ENCODE measurements at regions not wholly inside any gene's neighbourhood (a gene's known extent, or its start where the extent isn't known, plus 50 kb on each side); places are given as distances from the start of the nearest gene placed in this dataset.
"Not testable (repeated sequence)": the region's sequence is repeated elsewhere in the genome, so short reads cannot be mapped to it uniquely, and the experiment has no call there.

GRCh38 chr4:82240410-82240809 is 133.4 kb downstream of the HNRNPD start:
- H3K56ac ChIP-seq (ENCODE audit: low read length), result no peak overlapping the region
- no peak overlapping the region for H2BK120ac ChIP-seq (ENCODE audit: low read depth, low read length)
- no peak overlapping the region for H3K23ac ChIP-seq (ENCODE audit: low read length)

DNA sequence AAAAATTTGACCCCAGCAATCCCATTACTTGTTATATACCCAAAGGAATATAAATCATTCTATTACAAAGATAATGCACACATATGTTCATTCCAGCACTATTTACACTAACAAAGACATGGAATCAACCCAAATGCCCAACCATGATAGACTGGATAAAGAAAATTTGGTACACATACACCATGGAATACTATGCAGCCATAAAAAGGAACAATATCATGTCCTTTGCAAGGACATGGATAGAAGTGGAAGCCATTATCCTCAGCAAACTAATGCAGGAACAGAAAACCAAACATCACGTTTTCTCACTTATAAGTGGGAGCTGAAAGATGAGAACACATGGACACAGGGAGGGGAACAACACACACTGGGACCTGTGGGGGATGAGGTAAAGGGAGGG is 136.6 kb downstream of the HNRNPD start:
- H3K27ac ChIP-seq (ENCODE audit: low read depth, low read length); H3K27me3 ChIP-seq (ENCODE audit: insufficient read depth, low read length, poor library complexity); H2BK5ac ChIP-seq (ENCODE audit: low read length); H3K56ac ChIP-seq (ENCODE audit: low read length); H3K36me3 ChIP-seq (ENCODE audit: control insufficient read depth, insufficient read depth, low read length); H3K4ac ChIP-seq (ENCODE audit: low read depth, low read length); H4K8ac ChIP-seq (ENCODE audit: low read depth, low read length); DNase-seq; H2BK15ac ChIP-seq (replicated peaks; ENCODE audit: low read depth); H4K5ac ChIP-seq (ENCODE audit: low read length); H3K23ac ChIP-seq (ENCODE audit: low read length); H3K18ac ChIP-seq (ENCODE audit: low read length); H3K79me2 ChIP-seq (ENCODE audit: control insufficient read depth, insufficient read depth, low read length); H2AK5ac ChIP-seq (ENCODE audit: low read length); H3K9ac ChIP-seq (ENCODE audit: low read length); H3K79me1 ChIP-seq (ENCODE audit: low read length); H2BK120ac ChIP-seq (ENCODE audit: low read depth, low read length); H3K4me2 ChIP-seq (ENCODE audit: low read length); H3K4me3 ChIP-seq (ENCODE audit: low read length); H3K4me1 ChIP-seq (ENCODE audit: control insufficient read depth, low read depth, low read length): not testable (repeated sequence)
- no CpG with 5 or more reads among the region's 1 CpG for WGBS (ENCODE audit: extremely low coverage, insufficient coverage, low lambda C conversion rate)

More at GRCh38 chr4:82240410-82240809, 133.4 kb downstream of the HNRNPD start:
- Histone ChIP-seq H2BK5ac (ENCODE audit: low read length) (no peak overlapping the region), H3K4me3 (ENCODE audit: low read length) (no peak overlapping the region), H3K4me2 (ENCODE audit: low read length) (no peak overlapping the region), H4K5ac (ENCODE audit: low read length) (no peak overlapping the region), H4K8ac (ENCODE audit: low read depth, low read length) (no peak overlapping the region), H3K18ac (ENCODE audit: low read length) (no peak overlapping the region), H2AK5ac (ENCODE audit: low read length) (no peak overlapping the region), H3K4me1 (ENCODE audit: control insufficient read depth, low read depth, low read length) (no peaks in the 10 kb centered on the region), H3K79me1 (ENCODE audit: low read length) (no peaks in the 10 kb centered on the region), H2BK15ac (replicated peaks; ENCODE audit: low read depth) (no peak overlapping the region), H3K36me3 (ENCODE audit: control insufficient read depth, insufficient read depth, low read length) (no peaks in the 10 kb centered on the region), H3K27me3 (ENCODE audit: insufficient read depth, low read length, poor library complexity) (no peaks in the 10 kb centered on the region), H3K79me2 (ENCODE audit: control insufficient read depth, insufficient read depth, low read length) (no peaks in the 10 kb centered on the region), H3K9ac (ENCODE audit: low read length) (no peak overlapping the region), H3K27ac (ENCODE audit: low read depth, low read length) (no peak overlapping the region), H3K4ac (ENCODE audit: low read depth, low read length) (no peak overlapping the region)
- WGBS (ENCODE audit: extremely low coverage, insufficient coverage, low lambda C conversion rate), result 100% methylated on average over 2 of the region's 7 CpGs
- no peak for DNase-seq

- no peak overlapping the region for H3K4ac ChIP-seq (ENCODE audit: low read depth, low read length)
- no peak overlapping the region for H2BK120ac ChIP-seq (ENCODE audit: low read depth, low read length)
- H3K56ac ChIP-seq (ENCODE audit: low read length), result no peak overlapping the region
- H2AK5ac ChIP-seq (ENCODE audit: low read length), result no peak overlapping the region
- H3K18ac ChIP-seq (ENCODE audit: low read length), result no peak overlapping the region
- DNase-seq, result no peak
- no peaks in the 10 kb centered on the region for H3K4me1 ChIP-seq (ENCODE audit: control insufficient read depth, low read depth, low read length)
- H2BK5ac ChIP-seq (ENCODE audit: low read length), result no peak overlapping the region
- H3K36me3 ChIP-seq (ENCODE audit: control insufficient read depth, insufficient read depth, low read length), result no peaks in the 10 kb centered on the region
- H4K5ac ChIP-seq (ENCODE audit: low read length), result no peak overlapping the region
- WGBS (ENCODE audit: extremely low coverage, insufficient coverage, low lambda C conversion rate), result no CpG with 5 or more reads among the region's 1 CpG
- no peak overlapping the region for H3K23ac ChIP-seq (ENCODE audit: low read length)
- no peak overlapping the region for H3K27ac ChIP-seq (ENCODE audit: low read depth, low read length)
- H3K4me2 ChIP-seq (ENCODE audit: low read length), result no peak overlapping the region
- H3K4me3 ChIP-seq (ENCODE audit: low read length), result no peak overlapping the region
- no peak overlapping the region for H3K9ac ChIP-seq (ENCODE audit: low read length)
- H3K79me2 ChIP-seq (ENCODE audit: control insufficient read depth, insufficient read depth, low read length), result no peaks in the 10 kb centered on the region
- no peaks in the 10 kb centered on the region for H3K27me3 ChIP-seq (ENCODE audit: insufficient read depth, low read length, poor library complexity)
- no peak overlapping the region for H2BK15ac ChIP-seq (replicated peaks; ENCODE audit: low read depth)
- no peaks in the 10 kb centered on the region for H3K79me1 ChIP-seq (ENCODE audit: low read length)
- no peak overlapping the region for H4K8ac ChIP-seq (ENCODE audit: low read depth, low read length)
These were observed 138.4 kb downstream of the HNRNPD start for GRCh38 chr4:82235346-82235745.

DNA sequence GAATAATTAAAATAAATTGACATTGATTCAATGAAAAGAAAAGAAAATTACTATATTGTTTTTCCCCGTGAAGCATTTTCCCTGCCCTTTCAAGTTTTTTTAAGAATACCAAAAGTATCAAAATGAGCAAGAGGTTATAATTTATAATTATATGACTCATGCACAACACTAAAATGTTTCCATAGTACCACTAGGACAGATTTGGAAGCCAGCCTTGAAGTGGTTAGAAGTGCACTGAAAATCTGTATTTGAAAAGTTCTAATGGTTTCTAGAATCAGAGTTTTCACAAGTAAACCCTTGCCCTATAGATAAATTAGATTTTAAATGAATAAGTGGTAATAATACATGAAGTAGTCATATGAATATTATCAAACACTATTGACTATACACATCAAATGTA is 140.9 kb downstream of the HNRNPD start:
- no peak overlapping the region for H3K4ac ChIP-seq (ENCODE audit: low read depth, low read length)
- H3K23ac ChIP-seq (ENCODE audit: low read length), result no peak overlapping the region
- H3K4me3 ChIP-seq (ENCODE audit: low read length), result no peak overlapping the region
- H3K18ac ChIP-seq (ENCODE audit: low read length), result no peak overlapping the region
- H2BK5ac ChIP-seq (ENCODE audit: low read length), result no peak overlapping the region
- no peaks in the 10 kb centered on the region for H3K36me3 ChIP-seq (ENCODE audit: control insufficient read depth, insufficient read depth, low read length)
- H3K56ac ChIP-seq (ENCODE audit: low read length), result no peak overlapping the region
- H4K5ac ChIP-seq (ENCODE audit: low read length), result no peak overlapping the region
- H3K79me2 ChIP-seq (ENCODE audit: control insufficient read depth, insufficient read depth, low read length), result no peaks in the 10 kb centered on the region
- H3K27ac ChIP-seq (ENCODE audit: low read depth, low read length), result no peak overlapping the region
- H3K9ac ChIP-seq (ENCODE audit: low read length), result no peak overlapping the region
- no peaks in the 10 kb centered on the region for H3K27me3 ChIP-seq (ENCODE audit: insufficient read depth, low read length, poor library complexity)
- H2BK120ac ChIP-seq (ENCODE audit: low read depth, low read length), result no peak overlapping the region
- H4K8ac ChIP-seq (ENCODE audit: low read depth, low read length), result no peak overlapping the region
- H3K4me1 ChIP-seq (ENCODE audit: control insufficient read depth, low read depth, low read length), result no peaks in the 10 kb centered on the region
- no peak overlapping the region for H3K4me2 ChIP-seq (ENCODE audit: low read length)
- no CpG with 5 or more reads among the region's 1 CpG for WGBS (ENCODE audit: extremely low coverage, insufficient coverage, low lambda C conversion rate)
- H2AK5ac ChIP-seq (ENCODE audit: low read length), result no peak overlapping the region
- no peak overlapping the region for H2BK15ac ChIP-seq (replicated peaks; ENCODE audit: low read depth)
- no peaks in the 10 kb centered on the region for H3K79me1 ChIP-seq (ENCODE audit: low read length)
- DNase-seq, result no peak

GRCh38 chr4:82231806-82232205 is 142.0 kb downstream of the HNRNPD start:
- Histone ChIP-seq H3K36me3 (ENCODE audit: control insufficient read depth, insufficient read depth, low read length) (no peaks in the 10 kb centered on the region), H4K5ac (ENCODE audit: low read length) (no peak overlapping the region), H3K9ac (ENCODE audit: low read length) (no peak overlapping the region), H2BK5ac (ENCODE audit: low read length) (no peak overlapping the region), H3K18ac (ENCODE audit: low read length) (no peak overlapping the region), H3K23ac (ENCODE audit: low read length) (no peak overlapping the region), H2BK120ac (ENCODE audit: low read depth, low read length) (no peak overlapping the region), H3K56ac (ENCODE audit: low read length) (no peak overlapping the region), H3K4ac (ENCODE audit: low read depth, low read length) (no peak overlapping the region), H2AK5ac (ENCODE audit: low read length) (no peak overlapping the region), H4K8ac (ENCODE audit: low read depth, low read length) (no peak overlapping the region), H3K27me3 (ENCODE audit: insufficient read depth, low read length, poor library complexity) (no peaks in the 10 kb centered on the region), H2BK15ac (replicated peaks; ENCODE audit: low read depth) (no peak overlapping the region), H3K79me1 (ENCODE audit: low read length) (no peaks in the 10 kb centered on the region), H3K4me3 (ENCODE audit: low read length) (no peak overlapping the region), H3K27ac (ENCODE audit: low read depth, low read length) (no peak overlapping the region), H3K4me1 (ENCODE audit: control insufficient read depth, low read depth, low read length) (no peaks in the 10 kb centered on the region), H3K4me2 (ENCODE audit: low read length) (no peak overlapping the region), H3K79me2 (ENCODE audit: control insufficient read depth, insufficient read depth, low read length) (no peaks in the 10 kb centered on the region)
- DNase-seq, result no peak

DNA sequence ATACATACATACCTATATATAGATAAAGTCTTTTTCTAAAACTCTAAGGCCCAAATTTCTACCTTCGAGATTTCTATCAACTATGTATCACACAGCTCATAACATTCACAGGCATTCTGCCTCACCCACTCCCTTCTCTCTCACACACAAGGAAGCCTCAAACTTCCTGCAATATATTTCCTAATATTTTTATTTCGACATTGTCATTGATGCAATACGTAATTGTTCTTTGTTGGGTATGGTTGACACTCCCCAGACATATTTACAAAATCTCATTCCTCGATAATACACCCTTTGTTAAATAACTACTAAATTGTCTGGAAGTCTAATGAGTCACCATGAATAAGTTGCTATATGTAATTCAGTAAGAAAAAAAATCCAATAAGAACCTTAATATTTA is 143.5 kb downstream of the HNRNPD start:
- H4K8ac ChIP-seq (ENCODE audit: low read depth, low read length), result no peak overlapping the region
- H3K4ac ChIP-seq (ENCODE audit: low read depth, low read length), result no peak overlapping the region
- no peak overlapping the region for H4K5ac ChIP-seq (ENCODE audit: low read length)
- no peak overlapping the region for H3K9ac ChIP-seq (ENCODE audit: low read length)
- WGBS (ENCODE audit: extremely low coverage, insufficient coverage, low lambda C conversion rate), result no CpG with 5 or more reads among the region's 4 CpGs
- H2AK5ac ChIP-seq (ENCODE audit: low read length), result no peak overlapping the region
- H2BK5ac ChIP-seq (ENCODE audit: low read length), result no peak overlapping the region
- no peak overlapping the region for H3K27ac ChIP-seq (ENCODE audit: low read depth, low read length)
- no peak overlapping the region for H3K23ac ChIP-seq (ENCODE audit: low read length)
- no peak overlapping the region for H3K4me2 ChIP-seq (ENCODE audit: low read length)
- no peaks in the 10 kb centered on the region for H3K79me1 ChIP-seq (ENCODE audit: low read length)
- no peak overlapping the region for H2BK15ac ChIP-seq (replicated peaks; ENCODE audit: low read depth)
- H3K4me3 ChIP-seq (ENCODE audit: low read length), result no peak overlapping the region
- no peak for DNase-seq
- no peaks in the 10 kb centered on the region for H3K4me1 ChIP-seq (ENCODE audit: control insufficient read depth, low read depth, low read length)
- H3K36me3 ChIP-seq (ENCODE audit: control insufficient read depth, insufficient read depth, low read length), result no peaks in the 10 kb centered on the region
- no peak overlapping the region for H3K56ac ChIP-seq (ENCODE audit: low read length)
- H3K18ac ChIP-seq (ENCODE audit: low read length), result no peak overlapping the region
- H2BK120ac ChIP-seq (ENCODE audit: low read depth, low read length), result no peak overlapping the region
- no peaks in the 10 kb centered on the region for H3K27me3 ChIP-seq (ENCODE audit: insufficient read depth, low read length, poor library complexity)
- H3K79me2 ChIP-seq (ENCODE audit: control insufficient read depth, insufficient read depth, low read length), result no peaks in the 10 kb centered on the region

Data from mesendoderm (in vitro differentiated cells).